Stimulated activated CD8-positive, alpha-beta memory T cell treated with anti-CD3 and anti-CD28 coated beads, Interleukin-15, amount 100 ng/mL, for 48 hours (primary cell): ENCODE measurements at regions not wholly inside any gene's neighbourhood (a gene's known extent, or its start where the extent isn't known, plus 50 kb on each side); places are given as distances from the start of the nearest gene placed in this dataset.

Experiments
- DNase-seq, 2 donors: peaks; one replicate each; pipeline ENCODE4 v3.0.0-alpha.2; 2020; ENCODE audit warnings: low read depth in 2 of 2

DNA sequence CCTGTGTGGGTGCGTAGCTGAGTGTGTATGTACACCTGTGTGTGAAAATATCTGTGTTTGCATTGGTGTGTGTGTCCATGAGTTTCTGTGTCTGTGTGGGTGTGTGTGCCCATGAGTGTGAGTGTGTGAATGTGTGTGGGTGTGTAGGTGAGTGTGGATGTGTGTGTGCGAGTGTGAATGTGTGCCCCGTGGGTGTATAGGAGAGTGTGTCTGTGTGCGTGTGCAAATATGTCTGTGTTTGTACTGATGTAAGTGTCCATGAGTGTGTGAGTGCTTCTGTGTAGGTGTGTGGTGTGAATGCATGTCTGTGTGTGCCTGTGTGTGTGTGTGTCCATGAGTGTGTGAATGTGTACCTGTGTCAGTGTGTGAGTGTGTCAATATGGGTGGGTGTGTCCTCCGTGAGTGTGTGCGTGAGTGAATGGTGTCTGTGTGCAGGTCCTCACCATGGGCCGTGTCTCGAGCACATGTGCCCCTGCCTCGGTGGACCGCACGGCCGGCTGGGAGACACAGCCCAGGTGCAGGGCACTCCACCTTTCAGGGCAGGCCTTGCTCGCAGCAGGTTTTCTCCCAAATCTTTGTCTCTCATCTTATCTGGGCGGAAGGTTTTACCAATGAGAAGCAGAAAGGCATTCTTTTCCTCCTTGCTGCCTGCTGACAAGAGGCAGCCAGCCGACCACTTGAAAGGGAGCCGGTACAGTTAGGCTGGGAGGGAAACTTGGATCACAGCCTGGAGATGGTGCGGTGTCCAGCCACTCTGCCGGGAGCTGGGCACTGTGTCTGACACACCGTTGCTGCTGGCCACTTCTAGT, 107.1 kb upstream of the FAM20C start:
- no peak for DNase-seq

DNA sequence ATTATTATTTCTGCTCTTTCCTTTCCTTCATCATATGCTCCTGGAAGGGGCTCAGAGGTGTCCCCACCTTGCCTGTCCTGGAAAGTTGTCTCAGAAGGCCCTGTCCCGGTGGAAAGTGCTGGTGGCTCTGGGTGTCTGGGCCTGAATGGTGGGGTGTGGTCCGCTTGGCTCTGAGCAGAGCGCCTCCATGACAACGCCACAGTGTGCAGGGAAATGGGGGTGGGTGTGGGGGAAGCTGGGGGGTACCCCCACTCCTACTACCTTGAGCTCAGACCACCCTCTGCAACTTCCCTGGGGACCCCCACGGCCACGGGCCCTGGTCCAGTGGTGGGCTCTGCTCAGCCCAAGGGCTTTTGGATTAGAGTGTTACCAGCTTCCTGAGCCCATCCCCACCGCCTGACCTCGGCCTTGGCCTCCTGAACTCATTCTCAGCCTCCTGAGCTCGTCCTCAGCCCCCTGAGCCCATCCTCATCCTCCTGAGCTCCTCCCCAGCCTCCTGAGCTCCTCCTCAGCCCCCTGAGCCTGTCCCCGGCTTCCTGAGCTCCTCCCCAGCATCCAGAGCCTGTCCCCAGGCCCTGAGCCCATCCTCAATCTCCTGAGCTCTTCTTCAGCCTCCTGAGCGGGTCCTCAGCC, 106.4 kb upstream of the FAM20C start:
- no peak for DNase-seq

DNA sequence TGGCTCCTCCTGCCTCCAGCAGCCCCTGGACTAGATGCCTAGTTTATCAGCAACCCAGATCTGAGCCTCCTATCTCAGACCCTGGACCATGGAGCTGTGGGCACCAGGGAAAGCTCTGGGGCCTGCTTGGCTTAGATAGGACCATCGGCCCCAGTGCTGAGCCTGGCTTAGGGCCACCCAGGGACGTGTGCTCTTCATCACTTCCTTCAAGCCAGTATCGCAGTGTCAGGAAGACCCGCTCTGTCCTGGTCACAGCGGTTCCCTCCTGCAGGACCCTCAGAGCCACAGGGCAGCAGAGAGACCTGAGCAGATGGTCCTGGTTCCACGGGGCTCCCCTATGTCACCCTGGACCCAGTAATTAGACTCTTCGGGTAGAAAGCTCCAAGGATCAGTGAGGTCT, 105.7 kb upstream of the FAM20C start:
- no peak for DNase-seq

DNA sequence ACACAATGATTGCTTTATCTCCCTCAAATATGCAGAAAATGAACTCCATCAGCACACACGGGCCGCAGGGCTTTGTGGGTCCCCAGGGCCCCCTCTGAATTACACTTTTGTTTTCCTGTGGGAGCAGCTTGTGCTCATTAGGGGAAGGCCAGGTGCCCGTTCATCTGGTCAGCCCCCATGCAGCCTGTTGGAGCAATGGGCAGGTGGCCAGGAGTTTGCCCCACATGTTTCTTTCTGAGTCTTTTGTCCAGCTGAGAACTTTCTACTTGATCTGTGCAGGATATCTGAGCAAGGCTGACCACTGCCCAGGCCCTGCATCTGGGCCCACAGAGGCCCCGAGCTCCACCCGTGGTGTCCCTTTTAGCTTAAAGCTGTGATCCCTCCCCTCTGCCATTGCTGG, 105.3 kb upstream of the FAM20C start:
- DNase-seq: no peak

DNA sequence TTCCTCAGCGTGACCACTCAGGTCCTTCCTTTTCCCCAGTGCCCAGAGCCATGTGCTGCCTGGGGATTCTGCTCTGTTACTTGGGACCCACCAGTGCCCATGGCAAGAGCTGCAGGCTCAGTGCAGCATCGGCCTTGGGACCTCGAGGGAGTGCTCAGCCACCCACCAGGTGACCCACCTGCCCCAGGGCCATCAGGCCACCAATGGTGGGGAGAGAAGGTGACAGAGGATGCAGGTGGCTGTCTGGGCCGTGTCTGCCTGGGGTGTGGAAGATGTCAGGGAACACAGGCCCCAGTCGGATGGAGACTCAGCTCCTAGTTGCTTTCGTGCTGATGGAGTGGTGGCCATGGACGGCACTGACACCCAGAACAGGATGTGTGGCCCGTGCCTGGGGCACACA, 104.7 kb upstream of the FAM20C start:
- DNase-seq: no peak

DNA sequence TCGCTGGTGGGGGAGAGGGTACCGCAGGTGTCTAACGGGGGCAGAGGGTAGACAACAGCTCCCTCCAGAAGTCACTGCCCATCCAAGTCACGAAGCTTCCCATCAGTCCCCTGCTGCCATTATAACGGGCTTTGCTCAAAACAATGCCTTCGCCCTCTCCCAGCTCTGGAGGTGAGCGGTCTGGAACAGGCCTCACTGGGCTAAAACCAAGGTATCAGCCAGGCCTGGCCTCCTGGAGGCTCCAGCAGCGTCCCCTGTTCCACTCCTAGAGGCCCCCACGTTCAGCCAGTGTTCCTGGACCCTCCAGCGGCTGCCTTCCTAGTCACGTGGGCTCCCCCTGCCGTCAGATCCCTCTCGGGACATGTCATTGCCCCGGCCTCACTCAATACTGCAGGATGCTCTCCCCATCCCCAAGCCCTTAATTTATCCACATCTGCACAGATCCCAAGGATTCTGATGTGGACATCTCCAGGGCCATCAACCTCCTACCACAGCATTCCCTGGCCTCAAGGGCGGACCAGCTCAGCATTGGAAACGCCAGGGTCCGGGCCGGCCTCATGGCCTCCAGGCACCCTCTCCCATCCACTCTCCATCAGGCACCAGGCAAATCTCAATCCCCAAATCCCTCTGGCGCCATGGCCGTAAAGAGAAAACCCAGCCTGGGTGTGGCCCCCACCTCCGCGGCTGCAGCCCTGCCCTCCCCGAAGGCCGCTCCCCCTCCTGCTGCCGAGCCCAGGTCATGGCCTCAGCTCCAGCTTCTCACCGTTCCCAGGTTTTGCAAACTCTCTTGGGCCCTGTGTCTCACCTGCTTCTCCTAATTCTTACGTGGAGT, 104.1 kb upstream of the FAM20C start:
- DNase-seq: no peak

DNA sequence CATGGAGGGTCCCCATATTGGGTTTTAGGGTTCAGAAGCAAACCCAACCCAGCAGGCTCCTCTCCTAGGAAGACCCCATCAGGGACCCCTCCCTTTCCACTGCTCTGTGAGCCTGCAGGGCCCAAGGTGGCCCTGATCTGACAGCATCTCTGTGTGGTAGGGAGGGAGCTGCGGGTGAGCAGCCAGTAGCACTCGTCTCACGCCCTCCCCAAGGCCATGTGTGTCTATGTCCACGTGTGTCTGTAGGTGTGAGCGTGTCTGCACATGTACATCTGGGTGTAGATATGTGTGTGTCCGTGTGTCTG, 103.5 kb upstream of the FAM20C start:
- DNase-seq: no peak

DNA sequence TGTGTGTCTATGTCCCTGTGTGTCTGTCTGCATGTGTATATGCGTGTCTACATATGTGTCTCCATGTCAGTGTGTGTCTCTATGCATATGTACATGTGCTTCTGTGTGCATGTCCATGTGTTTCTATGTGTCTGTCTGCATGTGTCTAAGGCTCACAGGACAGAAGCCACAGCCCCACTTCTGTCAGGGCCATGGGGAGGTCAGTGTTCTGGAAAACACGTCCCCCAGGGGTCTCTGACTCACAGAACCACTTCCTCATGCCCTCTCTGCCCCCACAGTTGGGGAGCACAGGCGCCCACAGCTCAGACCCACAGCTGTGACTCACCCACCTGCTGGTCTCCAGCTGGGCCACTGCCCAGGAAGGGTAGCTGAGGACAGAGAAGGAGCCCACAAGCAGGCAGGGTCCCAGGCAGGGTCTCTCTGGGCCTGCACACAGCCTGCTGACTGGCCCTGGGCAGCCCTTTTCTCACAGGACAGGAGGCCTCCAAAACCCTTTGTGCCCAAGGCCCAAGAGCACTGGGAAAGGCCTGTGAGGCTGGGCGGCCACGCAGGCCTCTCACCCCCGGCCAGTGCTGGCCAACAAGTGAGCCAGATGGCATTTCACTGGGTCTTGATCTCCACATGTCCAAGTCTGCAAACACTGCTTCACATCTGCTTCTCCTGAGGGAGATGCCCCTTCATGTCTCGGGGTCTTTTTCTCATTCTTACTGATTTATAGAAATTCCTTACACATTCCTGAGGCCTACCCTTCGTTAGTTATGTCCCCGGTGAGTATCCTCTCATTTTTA, 102.9 kb upstream of the FAM20C start:
- peak; percentile 20 to 38 for DNase-seq

DNA sequence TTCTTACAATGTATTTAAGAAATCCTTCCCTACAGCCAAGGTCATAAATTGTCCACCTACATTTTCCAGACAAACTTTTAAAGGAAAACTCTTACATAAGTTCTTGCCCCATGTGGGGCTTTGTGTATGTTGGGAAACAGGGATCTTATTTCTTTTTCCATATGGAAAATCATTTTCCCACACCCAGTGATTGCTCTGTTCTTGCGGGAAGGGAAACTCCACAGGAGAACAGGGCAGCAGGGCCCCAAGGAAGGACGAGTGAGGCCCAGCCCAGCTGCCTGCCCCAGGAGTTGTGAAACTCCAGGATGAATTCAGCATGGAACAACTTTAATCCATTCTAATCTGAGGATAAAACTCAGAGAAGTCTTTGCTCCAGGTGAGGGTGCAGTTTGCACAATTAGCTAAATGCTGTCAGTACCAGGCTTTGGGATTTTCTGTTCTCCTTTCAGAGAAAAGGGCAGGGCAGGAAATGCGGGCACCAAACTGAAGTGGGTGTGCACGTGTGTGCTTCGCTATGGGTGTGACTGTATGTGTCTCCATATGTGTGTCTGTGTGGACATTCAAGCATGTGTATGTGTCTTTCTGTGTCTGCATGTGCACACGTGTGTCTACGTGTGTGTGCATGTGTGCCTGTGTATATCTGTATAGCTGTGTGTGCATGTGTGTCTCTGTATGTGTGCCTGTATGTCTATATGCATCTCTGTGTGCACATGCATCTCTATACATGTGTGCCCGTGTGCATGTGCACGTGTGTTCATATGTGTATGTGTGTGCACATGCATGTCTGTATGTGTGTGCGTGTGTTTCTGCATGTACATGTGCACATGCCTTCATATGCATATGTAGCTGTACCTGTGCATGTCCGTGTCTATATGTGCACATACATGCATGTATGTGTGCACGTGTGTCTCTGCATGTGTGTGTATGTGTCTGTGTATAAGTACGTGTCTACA, 102.0 kb upstream of the FAM20C start:
- DNase-seq: no peak

DNA sequence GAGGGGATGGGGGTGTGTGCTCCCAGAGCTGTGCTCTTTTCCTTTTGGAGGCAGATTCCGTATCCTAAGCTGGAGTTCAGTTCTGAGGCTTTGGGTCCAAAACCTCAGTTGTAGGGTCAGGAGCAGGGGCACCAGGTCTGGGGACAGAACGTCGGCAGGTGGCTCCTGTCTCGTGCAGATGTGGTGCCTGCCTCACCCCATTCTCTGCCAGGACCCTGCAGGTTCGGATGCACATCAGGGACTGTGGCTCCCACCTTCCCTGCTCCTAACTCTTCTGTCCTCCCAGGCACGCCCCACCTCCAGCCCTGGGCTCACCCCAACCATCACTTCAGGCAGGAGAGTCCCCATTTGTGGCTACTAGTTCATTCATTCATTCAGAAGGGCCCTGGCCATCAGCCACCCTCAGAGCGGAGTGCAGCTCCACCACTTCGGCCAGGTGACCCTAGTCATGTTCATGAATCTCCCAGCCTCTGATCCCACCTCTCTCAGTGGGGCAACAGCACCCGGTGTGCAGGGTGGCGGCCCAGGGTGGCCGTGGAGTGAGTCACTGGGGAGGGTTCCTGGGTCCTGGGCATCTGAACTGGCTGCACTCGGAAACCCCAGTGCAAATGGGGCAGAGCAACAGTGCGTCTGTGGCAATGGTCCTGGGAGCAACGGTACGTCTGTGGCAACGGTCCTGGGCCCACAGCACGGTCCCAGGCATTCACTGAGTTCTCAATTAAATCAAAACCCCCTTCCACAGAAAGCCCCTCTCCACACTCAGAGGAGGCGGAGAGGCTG, 100.8 kb upstream of the FAM20C start:
- no peak for DNase-seq

DNA sequence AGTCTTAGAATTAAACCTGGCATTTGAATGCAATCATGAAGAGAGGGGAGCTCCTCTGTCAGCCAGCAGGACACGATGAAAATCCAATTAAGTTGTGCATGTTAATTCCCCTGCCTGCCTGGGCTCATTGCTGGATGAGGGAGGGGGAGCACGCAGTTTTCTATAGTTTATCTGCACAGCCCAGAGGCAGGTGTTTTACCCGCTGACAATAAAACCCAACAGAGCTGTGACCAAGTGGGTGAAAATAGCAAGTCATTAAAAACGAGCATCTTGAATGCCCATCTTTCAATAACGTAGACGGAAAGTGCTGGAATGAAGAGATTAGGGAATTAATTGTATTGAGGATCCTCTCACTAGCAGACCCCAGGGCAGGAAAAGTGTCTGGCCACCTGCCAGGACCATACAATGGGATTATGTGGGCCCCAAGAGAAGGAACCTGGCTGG, 100.1 kb upstream of the FAM20C start:
- no peak for DNase-seq

DNA sequence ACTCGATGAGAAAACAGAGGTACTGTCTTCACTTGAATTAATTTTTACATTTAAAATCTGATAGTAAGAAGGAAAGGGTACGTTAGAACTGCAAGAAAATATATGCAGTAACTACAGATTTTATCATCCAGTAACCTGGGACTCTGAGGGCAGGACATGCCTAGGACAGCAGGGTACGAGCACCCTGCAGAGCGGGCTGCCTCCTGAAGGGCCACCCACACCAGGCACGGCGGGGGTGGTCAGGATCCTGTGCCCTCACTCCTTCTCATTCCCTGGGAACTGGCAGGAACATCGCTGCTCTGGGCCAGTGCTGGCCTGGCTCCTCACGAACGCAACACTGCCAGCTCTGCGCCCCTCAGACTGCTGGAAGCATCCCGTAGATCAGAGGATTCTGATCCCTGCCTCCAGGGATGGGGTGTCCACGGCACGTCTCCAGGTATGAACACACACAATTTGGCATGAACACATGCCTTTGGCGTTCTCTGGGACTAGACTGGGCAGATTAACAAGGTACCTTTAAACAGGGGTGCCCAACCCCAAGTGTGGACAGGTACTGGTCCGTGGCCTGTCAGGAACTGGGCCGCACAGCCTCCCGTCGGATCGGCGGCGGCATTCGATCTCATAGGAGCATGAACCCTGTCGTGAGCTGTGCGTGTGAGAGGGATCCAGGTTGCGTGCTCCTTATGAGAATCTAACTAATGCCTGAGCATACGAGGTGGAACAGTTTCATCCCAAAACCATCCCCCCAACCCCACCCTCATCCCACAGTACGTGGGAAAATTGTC, 99.3 kb upstream of the FAM20C start:
- no peak for DNase-seq

DNA sequence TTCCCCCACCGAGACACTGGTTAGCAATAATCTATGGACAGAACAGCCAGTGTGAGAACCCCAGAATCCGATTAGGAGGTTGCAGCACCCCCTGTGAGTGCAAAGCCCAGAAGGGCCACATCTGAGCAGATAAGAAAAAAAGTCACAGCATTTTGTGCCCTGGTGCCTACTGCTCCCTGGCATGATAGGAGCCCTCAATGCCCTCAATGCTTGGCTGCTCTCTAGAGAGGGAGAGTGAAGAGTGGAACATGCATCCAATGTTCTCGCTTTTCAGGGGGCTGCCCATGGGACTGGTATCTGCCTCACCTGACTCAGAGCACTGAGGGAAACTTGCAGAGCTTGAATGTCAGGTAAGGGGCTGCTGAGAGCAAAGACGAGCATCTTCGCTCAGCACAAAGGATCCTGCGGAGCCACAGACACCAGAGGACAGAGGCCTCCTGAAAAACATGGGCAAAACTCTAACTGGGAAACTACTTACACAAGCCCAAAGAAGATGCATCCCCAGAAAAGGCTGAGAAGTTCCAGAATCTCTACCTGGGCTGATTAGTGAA, 98.0 kb upstream of the FAM20C start:
- DNase-seq: no peak

DNA sequence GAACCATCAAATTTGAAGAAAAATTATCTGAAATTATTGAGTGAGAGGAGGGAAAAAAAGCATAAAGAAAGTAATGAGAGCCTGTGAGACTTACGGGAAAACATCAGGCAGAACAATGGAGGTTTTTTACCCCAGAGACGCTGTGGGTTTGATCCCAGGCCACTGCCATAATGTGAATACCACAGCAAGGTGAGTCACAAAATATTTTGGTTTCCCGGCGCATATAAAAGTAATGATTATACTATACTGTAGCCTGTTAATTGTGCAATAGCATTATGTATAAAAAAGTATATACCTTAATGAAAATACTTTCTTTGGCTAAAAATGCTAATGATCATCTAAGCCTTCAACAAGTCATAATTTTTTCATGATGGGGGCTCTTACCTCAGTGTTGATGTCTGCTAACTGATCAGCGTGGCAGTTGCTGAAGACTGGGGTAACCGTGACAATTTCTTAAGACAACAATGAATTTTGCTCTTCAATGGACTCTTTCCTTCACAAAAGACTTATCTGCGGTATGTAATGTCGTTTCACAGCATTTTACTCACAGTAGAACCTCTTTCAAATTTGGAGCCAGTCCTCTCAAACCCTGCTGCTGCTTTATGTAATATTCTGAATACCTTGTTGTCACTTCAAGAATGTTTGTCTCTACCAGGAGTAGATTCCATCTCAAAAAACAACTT, 97.0 kb upstream of the FAM20C start:
- DNase-seq: no peak

DNA sequence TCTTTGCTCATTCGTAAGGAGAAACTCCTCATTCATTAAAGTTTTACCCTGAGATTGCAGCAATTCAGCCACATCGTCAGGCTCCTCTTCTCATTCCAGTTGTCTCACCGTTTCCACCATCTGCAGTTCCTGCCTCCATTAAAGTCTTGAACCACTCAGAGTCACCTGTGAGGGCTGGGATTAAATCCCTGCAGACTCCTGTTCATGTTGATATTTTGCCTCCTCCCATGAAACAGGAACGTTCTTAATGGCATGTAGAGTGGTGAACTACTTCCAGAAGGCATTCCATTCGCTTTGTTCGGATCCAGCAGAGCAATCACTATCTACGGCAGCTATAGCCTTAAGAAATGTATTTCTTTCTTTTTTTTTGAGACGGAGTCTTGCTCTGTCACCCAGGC, 96.5 kb upstream of the FAM20C start:
- DNase-seq: no peak

DNA sequence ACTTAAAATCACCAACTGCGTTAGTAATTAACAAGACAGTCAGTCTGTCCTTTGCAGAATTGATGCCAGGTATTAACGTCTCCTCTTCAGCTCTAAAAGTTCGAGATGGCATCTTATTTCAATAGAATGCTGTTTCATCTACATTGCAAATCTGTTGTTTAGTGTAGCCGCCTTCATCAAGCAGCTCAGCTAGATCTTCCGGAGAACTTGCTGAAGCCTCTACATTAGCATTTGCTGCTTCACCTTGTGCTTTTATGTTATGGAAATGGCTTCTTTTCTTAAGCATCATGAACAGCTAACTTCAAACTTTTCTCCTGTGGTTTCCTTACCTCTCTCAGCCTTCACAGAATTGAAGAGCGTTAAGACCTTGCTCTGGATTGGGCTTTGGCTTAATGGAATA, 95.5 kb upstream of the FAM20C start:
- no peak for DNase-seq

DNA sequence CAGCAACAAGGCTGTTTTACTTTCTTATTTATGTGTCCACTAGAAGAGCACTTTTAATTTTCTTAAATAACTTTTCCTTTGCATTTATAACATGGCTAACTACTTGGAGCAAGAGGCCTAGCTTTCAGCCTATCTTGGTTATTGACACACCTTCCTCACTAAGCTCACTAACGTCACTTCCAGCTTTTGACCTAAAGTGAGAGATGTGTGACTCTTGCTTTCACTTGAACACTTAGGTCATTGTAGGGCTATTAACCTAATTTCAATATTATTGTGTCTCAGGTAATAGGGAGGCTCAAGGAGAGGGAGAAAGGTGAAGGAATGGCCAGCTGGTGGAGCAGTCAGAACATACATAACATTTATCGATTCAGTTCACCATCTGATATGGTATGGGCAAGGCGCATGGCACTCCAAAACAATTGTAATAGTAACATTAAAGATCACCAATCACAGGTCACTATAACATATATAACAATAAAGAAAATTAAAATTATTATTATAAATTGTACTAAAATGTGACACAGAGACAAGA, 95.0 kb upstream of the FAM20C start:
- DNase-seq: no peak
